SH-SY5Y (cell line): ENCODE measurements at regions not wholly inside any gene's neighbourhood (a gene's known extent, or its start where the extent isn't known, plus 50 kb on each side); places are given as distances from the start of the nearest gene placed in this dataset.

Source experiments
- GATA2 ChIP-seq: IDR thresholded peaks from 2 replicates; pipeline ENCODE4 v1.6.1; 2011; ENCODE audit warnings: mild to moderate bottlenecking, low read depth, low read length
- GATA3 ChIP-seq: IDR thresholded peaks from 2 replicates; pipeline ENCODE4 v1.6.1; 2011; ENCODE audit warnings: low read depth, mild to moderate bottlenecking, low read length, moderate library complexity

DNA sequence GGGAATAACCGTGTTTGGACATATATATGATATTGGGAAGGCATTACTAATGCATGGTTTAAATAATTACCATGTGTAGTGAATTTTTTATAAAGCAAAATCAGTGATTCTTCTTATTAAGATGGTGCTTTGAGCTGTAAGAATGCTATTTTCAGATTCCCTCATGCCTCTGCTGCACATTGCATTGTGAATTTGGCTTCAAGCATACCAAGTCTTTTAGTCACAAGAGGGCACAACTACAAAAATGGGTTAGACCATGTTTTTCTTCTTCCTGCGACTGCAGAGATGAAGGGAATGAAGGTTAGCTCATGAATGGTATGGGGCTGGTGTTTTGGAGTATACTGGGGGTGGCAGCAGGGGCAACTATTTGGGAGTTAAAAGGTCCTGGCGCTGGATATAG lies 320.1 kb downstream of the SLC4A3 start:
- TF ChIP-seq GATA2: no peak
- no peak for TF ChIP-seq GATA3
